Large intestine (tissue), 3 donors: ENCODE measurements at regions not wholly inside any gene's neighbourhood (a gene's known extent, or its start where the extent isn't known, plus 50 kb on each side); places are given as distances from the start of the nearest gene placed in this dataset.

Experiments used
- DNase-seq, 2 donors: peaks; one replicate each; pipeline versions ENCODE4 v3.0.0 to v3.0.0-alpha.2; 2013
- H3K27ac ChIP-seq: one replicate; pipeline ENCODE4 v1.5.1; 2013; ENCODE audit warnings: low read length
- H3K27me3 ChIP-seq: 2 replicates; pipeline ENCODE4 v1.6.1; 2013; ENCODE audit warnings: low read length; ENCODE audit not compliant: control insufficient read depth, insufficient read depth
- H3K36me3 ChIP-seq: 2 replicates; pipeline ENCODE4 v1.6.1; 2013; ENCODE audit warnings: low read length; ENCODE audit not compliant: control insufficient read depth, insufficient read depth
- H3K4me1 ChIP-seq: one replicate; pipeline ENCODE4 v1.6.1; 2013; ENCODE audit warnings: low read length; ENCODE audit not compliant: control insufficient read depth, insufficient read depth
- H3K4me3 ChIP-seq: one replicate; pipeline ENCODE4 v1.5.1; 2013; ENCODE audit warnings: low read length
- H3K9me3 ChIP-seq: one replicate; pipeline ENCODE4 v1.6.1; 2013; ENCODE audit warnings: mild to moderate bottlenecking, low read depth, low read length, moderate library complexity; ENCODE audit not compliant: control insufficient read depth
- WGBS: methylation state at CpG from one replicate; pipeline ENCODE4 v1.1.5; 2013; ENCODE audit warnings: low lambda C conversion rate; ENCODE audit not compliant: insufficient coverage; 5-methylcytosine and 5-hydroxymethylcytosine counted together

DNA sequence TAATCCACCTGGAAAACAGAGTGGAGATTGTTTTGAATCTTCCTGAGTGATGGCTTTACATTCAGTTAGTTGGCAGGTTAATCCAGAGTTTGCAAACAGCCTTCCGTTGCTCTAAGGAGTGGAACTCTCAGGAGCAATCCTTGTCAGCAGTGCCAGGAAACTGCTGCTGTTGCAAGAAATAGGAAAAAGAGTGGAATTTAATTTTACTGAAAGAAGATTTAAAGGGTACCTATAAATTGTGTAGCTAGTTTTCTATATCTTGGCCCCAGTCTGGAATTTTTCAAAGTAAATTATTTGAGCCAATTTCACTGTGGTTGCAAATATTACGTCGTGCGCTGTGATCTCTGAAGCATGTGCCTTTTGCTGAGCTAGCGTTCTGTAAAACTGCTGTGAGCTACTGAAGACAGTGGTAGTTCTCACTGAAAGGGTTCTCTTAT is 55.5 kb upstream of the SLC5A12 start:
- Histone ChIP-seq H3K9me3 (no peaks in the 10 kb centered on the region), H3K36me3 (no peaks in the 10 kb centered on the region), H3K4me1 (no peaks in the 10 kb centered on the region), H3K27me3 (no peaks in the 10 kb centered on the region), H3K4me3 (no peak overlapping the region), H3K27ac (no peak overlapping the region)
- no peak for DNase-seq
- 43% methylated on average over 1 of the region's 5 CpGs for WGBS

DNA sequence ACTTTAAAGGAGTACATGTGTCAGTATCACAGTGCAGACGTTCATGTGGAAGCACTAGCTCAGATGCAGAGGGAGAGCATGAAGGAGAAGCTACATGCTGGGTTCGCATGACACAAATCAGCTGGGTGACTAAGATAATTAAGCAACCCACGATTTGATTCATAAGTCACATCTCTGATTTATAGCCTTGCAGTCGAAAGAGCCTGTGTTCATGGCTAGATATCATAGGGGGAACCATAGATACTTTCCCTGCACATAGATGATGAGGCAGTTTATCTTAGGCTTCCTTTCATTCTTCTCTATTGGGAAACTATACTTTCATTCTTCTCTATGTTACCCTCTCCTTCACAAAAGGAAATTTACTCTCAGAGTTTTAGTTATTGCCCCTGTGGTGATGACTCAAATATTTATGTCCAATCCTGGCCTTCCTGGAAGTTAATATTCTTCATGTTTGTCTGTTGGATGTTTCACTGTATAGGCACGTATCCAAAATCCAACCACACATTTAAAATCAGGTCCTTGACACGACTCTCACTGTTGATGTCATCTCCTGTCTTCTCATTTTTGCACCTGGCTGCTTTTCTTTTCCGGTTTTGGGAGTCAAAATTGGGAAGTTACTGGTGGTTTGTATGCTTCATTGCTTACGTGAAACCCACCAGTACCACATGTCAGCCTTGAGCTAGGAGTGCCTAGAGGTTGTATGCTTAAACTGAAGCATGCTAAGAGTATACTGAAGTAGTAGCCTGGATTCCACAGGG is 56.3 kb upstream of the SLC5A12 start:
- Histone ChIP-seq H3K36me3 (no peaks in the 10 kb centered on the region), H3K27me3 (no peaks in the 10 kb centered on the region), H3K27ac (no peak overlapping the region), H3K4me3 (no peak overlapping the region), H3K4me1 (no peaks in the 10 kb centered on the region), H3K9me3 (no peaks in the 10 kb centered on the region)
- no peak for DNase-seq
- 80% methylated on average over 1 of the region's 8 CpGs for WGBS

DNA sequence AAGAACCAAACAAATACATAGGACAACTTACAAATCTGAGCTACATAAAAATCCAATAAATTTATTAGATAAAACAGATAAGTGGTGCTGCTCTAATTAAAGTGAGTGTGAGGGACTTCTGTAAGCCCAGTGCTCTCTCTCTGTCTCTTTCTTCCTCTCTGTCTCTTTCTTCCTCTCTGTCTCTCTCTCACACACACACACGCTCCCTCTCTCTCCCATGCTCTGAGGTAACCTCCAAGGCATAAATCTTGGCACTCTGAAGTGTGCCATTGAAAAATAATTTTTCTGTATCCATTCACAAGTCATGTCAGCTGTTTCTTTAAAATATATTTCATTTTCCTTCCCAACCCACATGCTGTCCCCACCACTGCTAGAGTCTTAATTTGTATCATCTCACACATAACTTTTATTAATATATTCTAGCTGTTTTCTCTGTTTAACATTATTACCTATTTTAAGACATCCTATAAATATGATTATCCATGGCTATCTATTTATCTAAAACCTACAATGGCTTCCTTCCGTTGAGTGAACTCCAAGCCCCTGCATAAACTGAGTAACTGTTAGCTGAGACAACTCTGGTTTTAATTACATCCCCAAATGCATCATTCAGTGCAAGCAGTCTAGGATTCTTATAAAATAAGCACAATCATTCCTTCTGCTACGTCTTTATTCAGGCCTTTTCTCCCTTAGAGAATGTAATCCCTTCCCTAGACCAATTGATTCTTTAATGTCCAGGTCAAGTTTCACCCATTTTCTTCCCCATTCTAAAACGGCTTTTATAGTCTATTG is 57.4 kb upstream of the SLC5A12 start:
- peaks cover 4% of the 10 kb centered on the region for H3K9me3 ChIP-seq
- no peaks in the 10 kb centered on the region for H3K27me3 ChIP-seq
- DNase-seq = no peak
- no peak overlapping the region for H3K27ac ChIP-seq
- WGBS = 94% methylated on average over 2 of the region's 4 CpGs
- no peaks in the 10 kb centered on the region for H3K36me3 ChIP-seq
- H3K4me1 ChIP-seq = no peaks in the 10 kb centered on the region
- H3K4me3 ChIP-seq = no peak overlapping the region

DNA sequence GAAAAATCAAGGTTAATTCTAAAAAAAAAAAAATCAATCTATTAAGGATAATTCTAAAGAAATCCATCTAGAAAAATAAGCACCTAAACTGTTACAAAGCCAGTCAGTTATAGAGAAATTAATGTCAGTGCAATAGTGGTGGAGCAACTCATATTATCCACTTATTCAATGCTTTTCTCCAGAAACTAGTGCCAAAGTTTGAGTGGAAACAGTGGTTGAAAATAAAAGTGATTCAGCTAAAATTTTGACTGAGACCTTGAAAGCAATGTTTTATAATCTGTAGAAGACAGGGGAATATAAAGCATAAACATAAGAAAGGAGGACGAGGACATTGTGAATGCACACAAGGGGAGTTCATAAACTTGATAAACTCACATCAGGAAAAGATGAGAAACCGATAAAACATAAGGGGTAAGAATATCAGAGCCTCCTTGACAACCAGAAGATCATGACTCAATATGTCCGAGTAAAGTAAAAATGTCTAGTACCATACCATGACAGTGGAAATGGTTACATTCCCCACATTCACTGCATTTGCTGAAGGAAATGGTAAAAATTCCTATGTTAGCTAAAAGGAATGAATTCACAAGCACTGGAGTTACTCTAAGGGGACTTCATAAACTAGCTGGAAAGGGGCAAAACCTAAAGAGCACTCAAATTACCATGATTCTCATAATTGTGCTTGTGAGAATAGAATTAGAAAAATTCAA is 58.7 kb upstream of the SLC5A12 start:
- no peak for DNase-seq
- WGBS = no CpG with 5 or more reads among the region's 3 CpGs
- Histone ChIP-seq H3K27me3 (no peaks in the 10 kb centered on the region), H3K27ac (no peak overlapping the region), H3K36me3 (no peaks in the 10 kb centered on the region), H3K4me1 (no peaks in the 10 kb centered on the region), H3K4me3 (no peak overlapping the region), H3K9me3 (peaks cover 5% of the 10 kb centered on the region)

DNA sequence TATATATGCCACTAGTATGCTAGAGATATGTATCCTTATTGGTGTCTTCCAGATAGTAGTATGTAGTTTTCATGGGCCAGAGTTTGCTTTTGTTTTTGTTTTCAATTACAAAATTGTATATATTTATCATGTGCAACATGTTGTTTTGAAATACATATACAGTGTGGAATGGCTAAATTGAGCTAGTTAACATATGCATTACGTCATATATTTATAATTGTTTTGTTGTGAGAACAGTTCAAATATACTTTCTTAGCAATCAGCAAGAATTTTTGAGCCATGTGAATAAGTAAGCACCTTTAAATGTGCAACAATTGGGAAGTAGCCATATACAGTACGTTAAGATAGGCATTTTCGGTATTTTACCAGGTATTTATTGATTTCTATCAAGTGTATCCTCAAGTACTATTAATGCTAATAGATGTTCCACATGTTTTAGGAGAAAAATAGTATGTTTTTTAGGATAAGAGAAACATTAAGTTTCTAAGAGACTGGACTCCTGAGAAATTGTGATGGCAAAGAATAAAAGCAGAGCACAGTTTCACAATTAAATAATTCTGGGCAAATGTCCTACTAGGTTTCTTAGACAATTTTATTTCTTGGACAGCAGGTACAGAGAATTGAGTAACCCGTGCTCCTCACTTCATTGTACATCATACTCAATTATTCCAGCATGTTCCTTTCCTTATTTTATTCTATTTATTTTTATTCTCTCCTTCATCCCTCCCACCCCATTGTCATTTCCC is 60.5 kb upstream of the SLC5A12 start:
- no peak overlapping the region for H3K4me3 ChIP-seq
- H3K9me3 ChIP-seq = peaks cover 5% of the 10 kb centered on the region
- H3K27me3 ChIP-seq = no peaks in the 10 kb centered on the region
- no peaks in the 10 kb centered on the region for H3K4me1 ChIP-seq
- no peak for DNase-seq
- no peaks in the 10 kb centered on the region for H3K36me3 ChIP-seq
- no peak overlapping the region for H3K27ac ChIP-seq
- 69% methylated on average over 4 of the region's 4 CpGs for WGBS

DNA sequence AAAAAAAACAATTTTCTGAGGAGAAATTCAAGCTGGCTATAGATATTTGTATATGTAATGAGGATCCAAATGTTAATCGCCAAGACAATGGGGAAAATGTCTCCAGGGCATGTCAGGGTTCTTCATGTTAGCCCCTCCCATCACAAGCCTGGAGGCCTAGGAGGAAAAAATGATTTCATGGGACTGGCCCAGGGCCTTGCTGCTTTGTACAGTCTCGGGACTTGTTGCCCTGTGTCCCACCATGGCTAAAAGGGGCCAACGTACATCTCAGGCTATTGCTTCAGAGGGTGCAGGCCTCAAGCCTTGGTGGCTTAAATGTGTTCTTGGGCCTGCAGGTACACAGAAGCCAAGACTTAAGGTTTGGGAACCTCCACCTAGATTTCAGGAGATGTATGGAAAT is 62.1 kb upstream of the SLC5A12 start:
- Histone ChIP-seq H3K9me3 (peaks cover 5% of the 10 kb centered on the region), H3K27ac (no peak overlapping the region), H3K36me3 (no peaks in the 10 kb centered on the region), H3K4me3 (no peak overlapping the region), H3K27me3 (no peaks in the 10 kb centered on the region), H3K4me1 (no peaks in the 10 kb centered on the region)
- no peak for DNase-seq
- no CpG with 5 or more reads among the region's 3 CpGs for WGBS

DNA sequence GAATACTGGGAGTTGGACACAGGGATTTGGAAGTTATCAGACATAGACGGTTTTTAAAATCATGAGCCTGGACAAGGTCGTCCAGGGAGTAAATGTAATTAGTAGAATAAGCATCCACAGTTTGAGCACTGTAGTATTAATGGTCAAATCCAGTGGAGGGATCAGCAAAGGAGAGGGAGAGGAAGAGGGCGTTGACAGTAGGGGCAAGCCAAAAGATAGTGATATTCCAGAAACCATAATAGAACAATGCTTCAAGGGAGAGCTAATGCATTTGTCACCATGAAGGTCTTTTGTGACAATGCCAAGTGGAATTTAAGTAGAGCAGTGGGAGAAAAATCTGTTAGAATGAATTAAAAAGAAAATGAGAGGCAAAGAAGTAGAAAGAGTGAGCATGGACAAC is 68.9 kb upstream of the SLC5A12 start:
- no CpG with 5 or more reads among the region's 3 CpGs for WGBS
- Histone ChIP-seq H3K27me3 (peaks cover 2% of the 10 kb centered on the region), H3K9me3 (no peaks in the 10 kb centered on the region), H3K4me1 (no peaks in the 10 kb centered on the region), H3K4me3 (no peak overlapping the region), H3K36me3 (no peaks in the 10 kb centered on the region), H3K27ac (no peak overlapping the region)
- no peak for DNase-seq

DNA sequence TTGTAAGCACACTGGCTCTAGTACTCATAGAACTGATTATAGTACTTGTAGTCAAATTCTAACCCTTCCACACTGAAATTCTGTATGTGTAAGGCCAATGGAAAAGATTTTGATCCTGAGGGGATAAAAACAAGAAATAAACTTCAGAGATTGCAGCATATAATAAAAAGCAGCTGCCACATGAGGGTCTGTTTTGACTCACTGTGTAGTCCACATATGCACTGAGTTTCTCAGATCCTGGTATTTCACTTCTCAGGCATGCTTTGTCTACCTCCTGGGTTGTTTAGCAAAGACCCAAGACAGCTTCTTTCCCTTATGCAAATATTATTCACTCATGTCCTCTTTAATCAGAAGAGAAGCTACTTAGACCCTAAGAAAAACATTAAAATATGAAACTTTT is 71.1 kb upstream of the SLC5A12 start:
- DNase-seq = no peak
- H3K9me3 ChIP-seq = no peaks in the 10 kb centered on the region
- H3K27ac ChIP-seq = no peak overlapping the region
- no peak overlapping the region for H3K4me3 ChIP-seq
- H3K4me1 ChIP-seq = no peaks in the 10 kb centered on the region
- no peaks in the 10 kb centered on the region for H3K36me3 ChIP-seq
- H3K27me3 ChIP-seq = peaks cover 2% of the 10 kb centered on the region

DNA sequence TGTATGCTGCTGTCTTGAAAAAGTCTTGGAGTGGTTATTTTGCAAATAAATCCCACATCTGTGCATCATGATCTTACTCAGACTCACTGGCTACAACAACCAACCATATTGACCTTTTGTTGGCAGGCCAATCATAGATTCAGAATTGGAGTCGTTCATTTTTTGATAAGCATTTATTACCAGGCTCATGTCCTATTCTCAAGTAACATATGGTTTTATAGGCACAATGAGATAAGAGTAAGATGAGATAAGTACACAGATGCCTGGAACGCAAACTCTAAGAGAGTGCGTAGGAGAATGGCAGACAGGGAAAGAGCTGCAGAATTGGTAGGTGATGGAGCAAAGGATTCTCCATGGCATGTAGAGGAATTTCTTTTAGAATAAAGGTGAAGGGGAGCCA is 71.6 kb upstream of the SLC5A12 start:
- peaks cover 2% of the 10 kb centered on the region for H3K27me3 ChIP-seq
- H3K4me3 ChIP-seq = no peak overlapping the region
- H3K9me3 ChIP-seq = no peaks in the 10 kb centered on the region
- no peaks in the 10 kb centered on the region for H3K36me3 ChIP-seq
- no peaks in the 10 kb centered on the region for H3K4me1 ChIP-seq
- H3K27ac ChIP-seq = no peak overlapping the region
- no peak for DNase-seq
- WGBS = 22% methylated on average over 3 of the region's 3 CpGs

DNA sequence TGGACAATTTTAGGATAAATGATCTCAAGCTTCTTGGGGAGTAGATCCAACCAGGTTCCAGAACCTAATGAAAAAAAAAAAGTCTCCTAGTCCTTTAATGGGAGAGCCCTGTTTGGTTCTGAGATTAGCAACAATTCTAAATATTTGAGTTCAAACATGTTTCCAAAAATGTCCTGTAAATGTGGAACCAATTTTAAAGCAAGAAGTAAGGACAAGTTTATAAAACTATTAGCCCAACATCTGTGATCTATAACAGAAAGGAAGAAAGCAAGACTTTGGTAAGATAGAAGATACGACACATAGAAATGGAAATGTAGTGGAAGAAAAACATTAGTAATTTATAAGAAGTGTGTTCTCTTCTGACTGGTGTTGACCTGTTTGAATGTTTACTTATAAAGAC is 79.7 kb upstream of the SLC5A12 start:
- H3K27ac ChIP-seq = no peak overlapping the region
- H3K9me3 ChIP-seq = no peaks in the 10 kb centered on the region
- no peaks in the 10 kb centered on the region for H3K27me3 ChIP-seq
- 100% methylated on average over 1 of the region's 1 CpG for WGBS
- H3K4me3 ChIP-seq = no peak overlapping the region
- no peaks in the 10 kb centered on the region for H3K4me1 ChIP-seq
- no peaks in the 10 kb centered on the region for H3K36me3 ChIP-seq
- DNase-seq = no peak
